Liver (tissue), 8 donors: ENCODE measurements at regions not wholly inside any gene's neighbourhood (a gene's known extent, or its start where the extent isn't known, plus 50 kb on each side); places are given as distances from the start of the nearest gene placed in this dataset.
"Not testable (repeated sequence)": the region's sequence is repeated elsewhere in the genome, so short reads cannot be mapped to it uniquely, and the experiment has no call there.

Source experiments
- DNase-seq: peaks from one replicate; pipeline ENCODE4 v3.0.0-alpha.2; 2017; ENCODE audit warnings: low spot score
- H3K27ac ChIP-seq, 2 donors: one replicate each; pipeline ENCODE4 v1.7.0; 2013; ENCODE audit warnings: inconsistent platforms in 2 of 2, low read length in 2 of 2, control low read depth in 1 of 2, low read depth in 1 of 2, mild to moderate bottlenecking in 1 of 2
- H3K27me3 ChIP-seq, 4 donors: one replicate each; pipeline versions ENCODE4 v1.6.1 to v1.7.0; 2013; ENCODE audit warnings: low read length in 3 of 4, inconsistent platforms in 1 of 4, mild to moderate bottlenecking in 1 of 4, moderate library complexity in 1 of 4; ENCODE audit not compliant: control insufficient read depth in 4 of 4, insufficient read depth in 4 of 4
- H3K36me3 ChIP-seq, 4 donors: one replicate each; pipeline versions ENCODE4 v1.6.1 to v1.7.0; 2013; ENCODE audit warnings: low read length in 3 of 4, mild to moderate bottlenecking in 3 of 4, low read depth in 1 of 4, moderate library complexity in 1 of 4; ENCODE audit not compliant: control insufficient read depth in 4 of 4, insufficient read depth in 3 of 4
- H3K4me1 ChIP-seq, 4 donors: one replicate each; pipeline versions ENCODE4 v1.6.1 to v1.7.0; 2013; ENCODE audit warnings: low read length in 3 of 4, mild to moderate bottlenecking in 3 of 4, moderate library complexity in 1 of 4; ENCODE audit not compliant: control insufficient read depth in 4 of 4, insufficient read depth in 4 of 4
- H3K4me3 ChIP-seq, 3 donors: one replicate each; pipeline versions ENCODE4 v1.6.1 to v1.7.0; 2013; ENCODE audit warnings: low read length in 3 of 3, control low read depth in 1 of 3, low read depth in 1 of 3, mild to moderate bottlenecking in 1 of 3
- H3K9ac ChIP-seq, 2 donors: one replicate each; pipeline ENCODE4 v1.7.0; 2013; ENCODE audit warnings: low read length in 2 of 2, mild to moderate bottlenecking in 2 of 2, moderate library complexity in 2 of 2, control low read depth in 1 of 2, low read depth in 1 of 2
- H3K9me3 ChIP-seq, 4 donors: one replicate each; pipeline versions ENCODE4 v1.6.1 to v1.7.0; 2013; ENCODE audit warnings: low read length in 3 of 4; ENCODE audit not compliant: control insufficient read depth in 4 of 4
- CTCF ChIP-seq: fragments of 150-350 bp; IDR thresholded peaks from 2 replicates; pipeline ENCODE4 v1.5.1; 2017; ENCODE audit warnings: improper control_type of control experiment, low read depth, low read length; ENCODE audit not compliant: missing input control
- EGR1 ChIP-seq, 2 donors: IDR thresholded peaks; 2 replicates each; pipeline ENCODE4 v1.6.1; 2016 to 2018; ENCODE audit warnings: antibody characterized with exemption in 2 of 2, low read depth in 2 of 2
- FOXA1 ChIP-seq: IDR thresholded peaks from 2 replicates; pipeline ENCODE4 v1.6.1; 2016; ENCODE audit warnings: antibody characterized with exemption
- FOXA2 ChIP-seq: IDR thresholded peaks from 2 replicates; pipeline ENCODE4 v1.6.1; 2016; ENCODE audit warnings: antibody characterized with exemption
- GABPA ChIP-seq, 2 donors: IDR thresholded peaks in 1 of 2; conservative IDR thresholded peaks in 1 of 2; 2 replicates each; pipeline ENCODE4 v1.6.1; 2016; ENCODE audit warnings: antibody characterized with exemption in 2 of 2, mild to moderate bottlenecking in 1 of 2, moderate library complexity in 1 of 2
- HNF4A ChIP-seq, 2 donors: conservative IDR thresholded peaks; 2 replicates each; pipeline ENCODE4 v1.6.1; 2016; ENCODE audit warnings: antibody characterized with exemption in 2 of 2, mild to moderate bottlenecking in 2 of 2
- HNF4G ChIP-seq: IDR thresholded peaks from 2 replicates; pipeline ENCODE4 v1.6.1; 2016; ENCODE audit warnings: antibody characterized with exemption
- JUND ChIP-seq, 2 donors: IDR thresholded peaks; 2 replicates each; pipeline ENCODE4 v1.6.1; 2016; ENCODE audit warnings: antibody characterized with exemption in 2 of 2
- MAX ChIP-seq: IDR thresholded peaks from 2 replicates; pipeline ENCODE4 v1.6.1; 2016; ENCODE audit warnings: antibody characterized with exemption
- NR2F2 ChIP-seq: IDR thresholded peaks from 2 replicates; pipeline ENCODE4 v1.6.1; 2016; ENCODE audit warnings: antibody characterized with exemption
- RAD21 ChIP-seq, 2 donors: IDR thresholded peaks; 2 replicates each; pipeline ENCODE4 v1.6.1; 2016; ENCODE audit warnings: antibody characterized with exemption in 2 of 2, mild to moderate bottlenecking in 2 of 2
- RXRA ChIP-seq, 2 donors: IDR thresholded peaks; 2 replicates each; pipeline ENCODE4 v1.6.1; 2017 to 2018; ENCODE audit warnings: antibody characterized with exemption in 2 of 2, mild to moderate bottlenecking in 1 of 2
- SP1 ChIP-seq: IDR thresholded peaks from 2 replicates; pipeline ENCODE4 v1.6.1; 2018; ENCODE audit warnings: antibody characterized with exemption, mild to moderate bottlenecking
- TAF1 ChIP-seq: conservative IDR thresholded peaks from 2 replicates; pipeline ENCODE4 v1.6.1; 2016; ENCODE audit warnings: antibody characterized with exemption, mild to moderate bottlenecking
- YY1 ChIP-seq: IDR thresholded peaks from 2 replicates; pipeline ENCODE4 v1.6.1; 2016; ENCODE audit warnings: antibody characterized with exemption, mild to moderate bottlenecking
- ZBTB33 ChIP-seq: IDR thresholded peaks from 2 replicates; pipeline ENCODE4 v1.6.1; 2016; ENCODE audit warnings: antibody characterized with exemption
- WGBS: extraction: QIAGEN DNeasy Blood & Tissue Kit; methylation state at CpG from one replicate; pipeline ENCODE4 v1.1.7; 2013; 5-methylcytosine and 5-hydroxymethylcytosine counted together
- TF ChIP-seq, protein P1 (sequence below): IDR thresholded peaks from 2 replicates; pipeline ENCODE4 v1.6.1; 2016; ENCODE audit warnings: antibody characterized with exemption, mild to moderate bottlenecking
- TF ChIP-seq, protein P2 (sequence below): IDR thresholded peaks from 2 replicates; pipeline ENCODE4 v1.6.1; 2016; ENCODE audit warnings: antibody characterized with exemption
- donor health status: healthy.
- donor health status: healthy.
- donor health status: healthy.
- donor health status: healthy.
- donor health status: healthy.

DNA sequence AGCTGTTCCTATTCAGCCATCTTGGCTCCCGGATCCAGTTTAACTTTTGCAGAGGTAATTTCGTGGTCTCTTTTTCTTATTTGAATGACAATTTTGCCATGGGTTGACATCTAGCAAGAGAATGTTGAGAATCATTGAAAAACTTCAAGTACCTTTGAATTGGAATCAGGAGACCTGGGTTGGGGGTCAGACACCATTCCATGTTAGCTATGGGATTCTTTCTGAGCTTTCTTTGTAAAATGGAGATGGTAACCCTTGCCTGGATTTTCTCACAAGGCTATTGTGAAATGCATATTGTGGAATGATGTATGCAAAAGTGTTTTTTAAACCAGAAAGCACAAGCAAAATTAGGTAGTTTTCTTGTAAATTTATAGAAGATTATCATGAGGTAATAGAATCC, 79.1 kb upstream of the HAND2 start (continued):
- no peak for TF ChIP-seq CTCF

DNA sequence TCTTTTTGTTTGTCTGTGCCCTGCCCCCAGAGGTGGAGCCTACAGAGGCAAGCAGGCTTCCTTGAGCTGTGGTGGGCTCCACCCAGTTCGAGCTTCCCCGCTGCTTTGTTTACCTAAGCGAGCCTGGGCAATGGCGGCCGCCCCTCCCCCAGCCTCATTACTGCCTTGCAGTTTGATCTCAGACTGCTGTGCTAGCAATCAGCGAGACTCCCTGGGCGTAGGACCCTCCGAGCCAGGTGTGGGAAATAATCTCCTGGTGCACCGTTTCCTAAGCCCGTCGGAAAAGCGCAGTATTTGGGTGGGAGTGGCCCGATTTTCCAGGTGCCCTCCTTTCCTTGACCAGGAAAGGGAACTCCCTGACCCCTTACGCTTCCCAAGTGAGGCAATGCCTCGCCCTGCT, 78.6 kb upstream of the HAND2 start:
- not testable (repeated sequence) for H3K9me3 ChIP-seq
- WGBS = 37% methylated on average over 15 of the region's 15 CpGs

DNA sequence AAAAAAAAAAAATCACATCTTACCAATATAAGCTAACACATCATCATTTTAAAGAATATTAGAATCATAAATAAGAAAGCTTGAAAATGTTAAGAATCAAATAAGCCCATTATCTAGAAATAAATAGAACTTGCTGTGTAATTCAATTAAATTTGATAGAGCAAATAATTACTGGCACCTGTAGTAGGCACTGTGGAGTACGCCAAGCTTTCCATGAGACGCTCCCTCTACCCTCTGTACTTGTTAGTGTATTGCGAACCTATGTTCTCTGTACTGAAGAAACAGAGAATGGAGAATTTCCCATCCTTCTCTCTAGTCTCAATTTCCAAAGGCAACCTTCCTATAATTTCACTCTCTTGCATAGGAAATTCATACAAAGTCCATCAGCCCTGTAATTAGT, 61.7 kb upstream of the HAND2 start:
- no peak overlapping the region for H3K4me3 ChIP-seq
- TF ChIP-seq, protein P1, sequence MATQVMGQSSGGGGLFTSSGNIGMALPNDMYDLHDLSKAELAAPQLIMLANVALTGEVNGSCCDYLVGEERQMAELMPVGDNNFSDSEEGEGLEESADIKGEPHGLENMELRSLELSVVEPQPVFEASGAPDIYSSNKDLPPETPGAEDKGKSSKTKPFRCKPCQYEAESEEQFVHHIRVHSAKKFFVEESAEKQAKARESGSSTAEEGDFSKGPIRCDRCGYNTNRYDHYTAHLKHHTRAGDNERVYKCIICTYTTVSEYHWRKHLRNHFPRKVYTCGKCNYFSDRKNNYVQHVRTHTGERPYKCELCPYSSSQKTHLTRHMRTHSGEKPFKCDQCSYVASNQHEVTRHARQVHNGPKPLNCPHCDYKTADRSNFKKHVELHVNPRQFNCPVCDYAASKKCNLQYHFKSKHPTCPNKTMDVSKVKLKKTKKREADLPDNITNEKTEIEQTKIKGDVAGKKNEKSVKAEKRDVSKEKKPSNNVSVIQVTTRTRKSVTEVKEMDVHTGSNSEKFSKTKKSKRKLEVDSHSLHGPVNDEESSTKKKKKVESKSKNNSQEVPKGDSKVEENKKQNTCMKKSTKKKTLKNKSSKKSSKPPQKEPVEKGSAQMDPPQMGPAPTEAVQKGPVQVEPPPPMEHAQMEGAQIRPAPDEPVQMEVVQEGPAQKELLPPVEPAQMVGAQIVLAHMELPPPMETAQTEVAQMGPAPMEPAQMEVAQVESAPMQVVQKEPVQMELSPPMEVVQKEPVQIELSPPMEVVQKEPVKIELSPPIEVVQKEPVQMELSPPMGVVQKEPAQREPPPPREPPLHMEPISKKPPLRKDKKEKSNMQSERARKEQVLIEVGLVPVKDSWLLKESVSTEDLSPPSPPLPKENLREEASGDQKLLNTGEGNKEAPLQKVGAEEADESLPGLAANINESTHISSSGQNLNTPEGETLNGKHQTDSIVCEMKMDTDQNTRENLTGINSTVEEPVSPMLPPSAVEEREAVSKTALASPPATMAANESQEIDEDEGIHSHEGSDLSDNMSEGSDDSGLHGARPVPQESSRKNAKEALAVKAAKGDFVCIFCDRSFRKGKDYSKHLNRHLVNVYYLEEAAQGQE = no peak
- no peak for TF ChIP-seq HNF4A (conservative IDR thresholded peaks at IDR 0.05)
- TF ChIP-seq ZBTB33 = no peak
- no peak for TF ChIP-seq NR2F2
- no peak for TF ChIP-seq SP1
- TF ChIP-seq CTCF = no peak
- TF ChIP-seq MAX = no peak
- TF ChIP-seq FOXA1 = no peak
- TF ChIP-seq RAD21 (IDR thresholded peaks at IDR 0.05) = no peak
- TF ChIP-seq EGR1 (IDR thresholded peaks at IDR 0.05; ENCODE audit: low read depth in 2 of 2) = no peak
- no peak for TF ChIP-seq YY1
- TF ChIP-seq TAF1 = no peak
- TF ChIP-seq FOXA2 = no peak
- no peak for TF ChIP-seq JUND (IDR thresholded peaks at IDR 0.05)
- TF ChIP-seq, protein P2, sequence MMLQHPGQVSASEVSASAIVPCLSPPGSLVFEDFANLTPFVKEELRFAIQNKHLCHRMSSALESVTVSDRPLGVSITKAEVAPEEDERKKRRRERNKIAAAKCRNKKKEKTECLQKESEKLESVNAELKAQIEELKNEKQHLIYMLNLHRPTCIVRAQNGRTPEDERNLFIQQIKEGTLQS = no peak
- no peak for TF ChIP-seq RXRA (IDR thresholded peaks at IDR 0.05)
- TF ChIP-seq GABPA (IDR thresholded peaks at IDR 0.05 in 1 of 2, conservative IDR thresholded peaks at IDR 0.05 in 1 of 2) = no peak
- no peak for TF ChIP-seq HNF4G
- WGBS = 83% methylated on average over 3 of the region's 3 CpGs
- H3K9me3 ChIP-seq = no peaks in the 10 kb centered on the region
- H3K36me3 ChIP-seq = no peaks in the 10 kb centered on the region
- no peaks in the 10 kb centered on the region for H3K4me1 ChIP-seq
- no peak for DNase-seq
- no peak overlapping the region for H3K27ac ChIP-seq
- no peak overlapping the region for H3K9ac ChIP-seq
- peaks cover 0 to 4% (median 1%) of the 10 kb centered on the region in 4 donors for H3K27me3 ChIP-seq

More for the DNA sequence above, 78.6 kb upstream of the HAND2 start:
- H3K27me3 ChIP-seq, H3K36me3 ChIP-seq, H3K27ac ChIP-seq, DNase-seq, H3K4me1 ChIP-seq, H3K9ac ChIP-seq, H3K4me3 ChIP-seq: not testable (repeated sequence)
